MCF 10A (cell line): ENCODE measurements at regions not wholly inside any gene's neighbourhood (a gene's known extent, or its start where the extent isn't known, plus 50 kb on each side); places are given as distances from the start of the nearest gene placed in this dataset.

Experiments used
- BruUV-seq: library from RNA; stranded (reverse); fragments of 400-500 nt; replicated peaks from 2 replicates; lab custom pipeline; 2021; lab: Mats Ljungman, UMichigan
- CTCF ChIA-PET: fragments of 300-600 bp; sonication (Branson Sonifier 250); formaldehyde crosslinking; extraction: SDS; loops from one replicate; lab custom pipeline; 2021; ENCODE audit warnings: antibody characterized with exemption, inconsistent platforms; lab: Yijun Ruan, JAX
- POLR2A ChIA-PET: fragments of 300-600, 350-650 bp; sonication (Branson Sonifier 250); formaldehyde crosslinking; extraction: SDS; loops from one replicate; lab custom pipeline; 2020; ENCODE audit warnings: antibody characterized with exemption, inconsistent platforms; lab: Yijun Ruan, JAX
- DNase-seq: peaks from one replicate; pipeline ENCODE4 v3.0.0-alpha.2; 2018; ENCODE audit not compliant: unreplicated experiment
- H3K27ac Mint-ChIP-seq: one replicate; pipeline ENCODE4 v1.8.0; 2022; ENCODE audit warnings: mild to moderate bottlenecking, low read depth, mixed read lengths; ENCODE audit not compliant: unreplicated experiment
- H3K27me3 Mint-ChIP-seq: one replicate; pipeline ENCODE4 v1.8.0; 2022; ENCODE audit warnings: mixed read lengths; ENCODE audit not compliant: insufficient read depth, unreplicated experiment
- H3K36me3 Mint-ChIP-seq: one replicate; pipeline ENCODE4 v1.8.0; 2022; ENCODE audit warnings: mild to moderate bottlenecking, moderate library complexity, mixed read lengths; ENCODE audit not compliant: insufficient read depth, unreplicated experiment
- H3K4me1 Mint-ChIP-seq: one replicate; pipeline ENCODE4 v1.8.0; 2022; ENCODE audit warnings: mixed read lengths; ENCODE audit not compliant: insufficient read depth, unreplicated experiment
- H3K4me3 Mint-ChIP-seq: one replicate; pipeline ENCODE4 v1.8.0; 2022; ENCODE audit warnings: mild to moderate bottlenecking, moderate library complexity, mixed read lengths; ENCODE audit not compliant: unreplicated experiment
- H3K9me3 Mint-ChIP-seq: one replicate; pipeline ENCODE4 v1.8.0; 2022; ENCODE audit warnings: mixed read lengths; ENCODE audit not compliant: unreplicated experiment
- intact Hi-C: fragments of 100-400 bp; cut with micrococcal nuclease; formaldehyde crosslinking; loops from 2 replicates; pipeline ENCODE4 v1.14.1; 2022
- TF ChIP-seq, protein P1 (sequence below): fragments of 200-600 bp; IDR thresholded peaks from one replicate; pipeline ENCODE4 v1.8.0; 2022; ENCODE audit warnings: antibody characterized with exemption, mild to moderate bottlenecking; ENCODE audit not compliant: unreplicated experiment

- Mint-ChIP-seq H3K36me3 (no peaks in the 10 kb centered on the region), H3K27ac (no peak overlapping the region), H3K4me3 (no peak overlapping the region), H3K9me3 (peaks cover 9% of the 10 kb centered on the region), H3K27me3 (no peaks in the 10 kb centered on the region), H3K4me1 (no peaks in the 10 kb centered on the region)
- BruUV-seq: no TSS peak
- peak; percentile 18 for DNase-seq
- ChIA-PET POLR2A (no interaction called here), CTCF (no interaction called here)
- intact Hi-C loops: no loop called here
- TF ChIP-seq, protein P1, sequence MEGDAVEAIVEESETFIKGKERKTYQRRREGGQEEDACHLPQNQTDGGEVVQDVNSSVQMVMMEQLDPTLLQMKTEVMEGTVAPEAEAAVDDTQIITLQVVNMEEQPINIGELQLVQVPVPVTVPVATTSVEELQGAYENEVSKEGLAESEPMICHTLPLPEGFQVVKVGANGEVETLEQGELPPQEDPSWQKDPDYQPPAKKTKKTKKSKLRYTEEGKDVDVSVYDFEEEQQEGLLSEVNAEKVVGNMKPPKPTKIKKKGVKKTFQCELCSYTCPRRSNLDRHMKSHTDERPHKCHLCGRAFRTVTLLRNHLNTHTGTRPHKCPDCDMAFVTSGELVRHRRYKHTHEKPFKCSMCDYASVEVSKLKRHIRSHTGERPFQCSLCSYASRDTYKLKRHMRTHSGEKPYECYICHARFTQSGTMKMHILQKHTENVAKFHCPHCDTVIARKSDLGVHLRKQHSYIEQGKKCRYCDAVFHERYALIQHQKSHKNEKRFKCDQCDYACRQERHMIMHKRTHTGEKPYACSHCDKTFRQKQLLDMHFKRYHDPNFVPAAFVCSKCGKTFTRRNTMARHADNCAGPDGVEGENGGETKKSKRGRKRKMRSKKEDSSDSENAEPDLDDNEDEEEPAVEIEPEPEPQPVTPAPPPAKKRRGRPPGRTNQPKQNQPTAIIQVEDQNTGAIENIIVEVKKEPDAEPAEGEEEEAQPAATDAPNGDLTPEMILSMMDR: no peak
These were observed 93.6 kb upstream of the CFAP20DC start for GRCh38 chr3:59143447-59143846.

DNA sequence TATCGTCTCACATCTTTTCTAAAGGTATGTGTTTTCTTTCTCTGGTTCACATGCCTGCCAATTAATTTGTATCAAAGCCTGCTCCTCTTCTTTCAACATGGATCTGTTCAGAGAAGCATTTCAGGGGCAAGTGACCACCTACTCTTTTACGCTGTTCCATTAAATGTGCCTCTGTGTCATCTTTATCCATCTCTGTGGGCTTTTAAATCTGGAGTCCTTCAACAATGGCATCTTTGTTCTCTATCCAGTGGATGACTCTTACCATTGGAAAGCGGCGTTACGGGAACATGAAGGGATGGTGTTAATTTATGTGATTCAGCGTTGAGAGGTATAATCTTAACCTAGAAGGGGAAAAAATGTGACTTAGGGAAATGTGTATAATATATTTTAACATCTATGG is 92.7 kb upstream of the CFAP20DC start:
- TF ChIP-seq, protein P1: no peak
- DNase-seq: no peak
- H3K4me3 Mint-ChIP-seq: no peak overlapping the region
- peaks cover 4% of the 10 kb centered on the region for H3K9me3 Mint-ChIP-seq
- intact Hi-C loops: no loop called here
- no TSS peak for BruUV-seq
- H3K4me1 Mint-ChIP-seq: no peaks in the 10 kb centered on the region
- H3K27ac Mint-ChIP-seq: no peak overlapping the region
- no peaks in the 10 kb centered on the region for H3K27me3 Mint-ChIP-seq
- CTCF ChIA-PET: no interaction called here
- H3K36me3 Mint-ChIP-seq: no peaks in the 10 kb centered on the region
- POLR2A ChIA-PET: no interaction called here

- intact Hi-C loops: no loop called here
- Mint-ChIP-seq H3K9me3 (no peaks in the 10 kb centered on the region), H3K36me3 (peaks cover 6% of the 10 kb centered on the region), H3K4me3 (no peak overlapping the region), H3K4me1 (no peaks in the 10 kb centered on the region), H3K27me3 (no peaks in the 10 kb centered on the region), H3K27ac (no peak overlapping the region)
- BruUV-seq: no TSS peak
- CTCF ChIA-PET: interaction anchor here (0.7 kb wide), 1 partner anchor 142 kb away, joined by 3 read pairs; no protein-coding TSS in a partner anchor
- no peak for DNase-seq
- POLR2A ChIA-PET: no interaction called here
- TF ChIP-seq, protein P1: no peak
These were observed 89.1 kb upstream of the CFAP20DC start for GRCh38 chr3:59138966-59139365.

DNA sequence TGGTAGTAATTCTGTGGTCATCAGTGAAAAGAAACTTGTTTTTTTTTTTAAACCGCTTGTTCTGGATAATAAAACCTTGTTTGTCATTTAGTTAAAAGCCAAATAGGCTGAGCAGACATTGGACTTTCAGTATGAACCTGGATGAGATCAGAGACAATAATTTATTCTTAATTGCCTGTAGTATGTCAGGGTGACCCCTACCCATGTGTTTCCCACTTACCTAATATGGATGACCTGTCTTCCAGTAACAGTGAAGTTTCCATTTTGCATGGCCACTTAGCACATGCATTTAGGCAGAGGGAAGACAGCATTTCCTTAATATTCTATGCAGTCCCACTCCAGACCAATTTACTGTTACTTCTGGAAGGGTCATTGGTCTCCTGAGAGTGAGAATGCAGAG is 87.6 kb upstream of the CFAP20DC start:
- intact Hi-C loops: no loop called here
- Mint-ChIP-seq H3K27ac (no peak overlapping the region), H3K9me3 (no peaks in the 10 kb centered on the region), H3K36me3 (peaks cover 6% of the 10 kb centered on the region), H3K4me3 (no peak overlapping the region), H3K4me1 (no peaks in the 10 kb centered on the region), H3K27me3 (no peaks in the 10 kb centered on the region)
- no peak for DNase-seq
- TF ChIP-seq, protein P1: no peak
- POLR2A ChIA-PET: no interaction called here
- CTCF ChIA-PET: interaction anchor here (0.6 kb wide), 1 partner anchor 142 kb away, joined by 3 read pairs; no protein-coding TSS in a partner anchor
- BruUV-seq: no TSS peak
